A172 (cell line): ENCODE measurements at regions not wholly inside any gene's neighbourhood (a gene's known extent, or its start where the extent isn't known, plus 50 kb on each side); places are given as distances from the start of the nearest gene placed in this dataset.
"Not testable (repeated sequence)": the region's sequence is repeated elsewhere in the genome, so short reads cannot be mapped to it uniquely, and the experiment has no call there.

Experiments used
- DNase-seq: peaks from one replicate; pipeline ENCODE4 v3.0.0-alpha.2; 2015; ENCODE audit warnings: low spot score

DNA sequence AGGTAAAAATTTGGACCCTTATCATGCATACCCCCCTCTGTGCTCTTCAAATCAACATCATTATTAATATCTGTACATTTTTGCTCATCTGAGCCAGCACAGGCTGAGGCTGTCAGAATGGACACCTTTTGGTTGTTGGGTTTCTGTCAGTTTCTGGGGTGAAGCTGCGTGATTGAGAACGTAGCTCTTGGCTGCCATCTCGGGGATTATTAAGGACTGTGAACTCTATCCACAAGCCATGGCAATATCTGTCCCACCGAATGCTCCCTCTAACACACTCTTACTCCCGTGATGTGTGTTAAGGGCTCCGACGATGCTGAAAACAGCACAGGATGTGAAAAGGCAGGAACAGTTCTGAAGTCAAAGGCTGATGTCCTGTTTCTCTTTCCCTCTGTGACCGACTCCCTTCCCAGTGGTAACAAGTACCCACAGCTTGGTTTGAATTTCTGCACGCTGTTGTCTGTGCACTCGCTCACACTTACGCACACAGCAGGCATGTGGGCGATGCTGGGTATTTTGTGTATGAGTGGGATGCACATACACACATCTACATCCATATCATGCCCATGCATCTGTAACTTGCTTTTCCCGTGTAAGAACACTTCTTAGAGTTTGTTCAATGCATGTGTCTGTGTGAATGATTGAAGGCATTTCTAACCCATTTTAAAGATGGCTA lies 405.6 kb downstream of the TMEM121 start:
- peak; percentile 4 for DNase-seq

DNA sequence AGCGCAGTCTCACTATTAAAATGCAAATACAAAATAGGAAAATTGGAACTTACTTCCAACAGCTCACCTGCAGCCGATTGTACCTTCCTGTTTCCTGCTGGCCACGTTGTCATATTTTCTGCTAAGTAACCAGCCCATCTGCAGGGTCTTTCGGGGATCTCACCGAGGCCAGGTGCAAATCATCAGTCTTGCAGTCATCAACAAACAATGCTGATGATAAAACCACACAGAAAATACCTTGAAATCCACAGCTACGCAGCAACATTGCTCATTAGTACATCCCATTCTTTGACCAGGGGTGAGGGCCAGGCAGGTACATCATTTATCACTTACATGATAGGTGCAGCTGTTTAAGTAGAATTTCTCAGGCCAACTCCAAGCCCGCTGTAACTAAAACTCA lies 406.9 kb downstream of the TMEM121 start:
- no peak for DNase-seq

DNA sequence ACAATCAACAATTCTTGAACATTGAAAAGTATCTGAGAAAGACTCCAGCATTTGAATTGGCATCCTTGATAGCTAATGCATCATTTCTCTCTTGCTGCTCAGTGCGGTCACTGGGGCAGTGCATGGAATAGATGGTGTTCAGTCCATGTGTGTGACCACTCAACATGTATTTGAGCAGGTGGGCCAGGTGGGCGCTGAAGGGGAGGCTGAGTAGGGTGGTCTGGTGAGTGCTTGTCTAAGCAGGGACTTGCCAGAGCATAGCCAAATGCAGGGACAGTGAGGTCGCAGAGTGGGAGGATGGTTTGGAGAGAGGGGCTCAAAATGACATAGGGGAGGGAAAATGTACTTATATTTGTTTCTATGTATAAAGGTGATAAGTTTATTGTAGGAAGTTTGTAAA lies 409.0 kb downstream of the TMEM121 start:
- DNase-seq = no peak

GRCh38 chr14:105937253-105938054 lies 411.1 kb downstream of the TMEM121 start:
- DNase-seq = no peak

DNA sequence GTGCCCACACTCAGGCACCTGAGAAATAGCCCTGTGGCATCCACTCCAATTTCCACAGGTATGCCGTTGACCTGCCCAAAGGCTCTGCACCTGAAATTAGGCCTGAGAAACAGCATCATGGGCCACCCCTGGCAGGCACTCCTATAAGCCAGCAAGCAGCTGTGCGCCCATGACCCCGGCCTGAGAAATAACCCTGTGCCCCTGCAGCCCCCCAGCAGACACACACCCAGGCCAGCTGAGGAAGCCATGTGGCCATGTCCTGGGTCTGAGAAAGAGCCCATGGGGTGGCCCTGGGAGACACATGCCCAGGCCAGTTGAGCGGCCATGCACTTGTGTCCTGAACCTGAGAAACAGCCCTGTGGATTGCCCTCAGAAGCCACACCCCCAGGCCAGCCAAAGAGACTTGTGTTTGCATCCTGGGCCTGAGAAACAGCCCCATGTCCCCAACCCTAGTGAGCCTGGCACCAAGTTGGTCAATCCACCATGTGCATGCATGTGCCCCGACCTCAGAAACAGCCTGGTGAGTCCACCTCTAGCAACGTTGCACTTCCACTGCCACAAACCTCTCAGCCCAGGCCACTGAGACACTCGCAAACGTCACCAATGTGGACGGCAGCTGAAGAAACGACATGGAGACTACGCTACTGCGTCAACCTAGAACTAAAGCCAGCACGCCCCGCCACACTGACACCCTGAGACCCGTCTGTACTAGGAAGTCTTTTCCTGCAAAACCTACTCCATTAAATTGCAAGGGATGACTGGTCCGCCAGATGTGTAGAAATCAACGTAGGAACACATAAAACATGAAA lies 411.9 kb downstream of the TMEM121 start:
- no peak for DNase-seq

GRCh38 chr14:105938959-105939358 lies 412.6 kb downstream of the TMEM121 start:
- no peak for DNase-seq

DNA sequence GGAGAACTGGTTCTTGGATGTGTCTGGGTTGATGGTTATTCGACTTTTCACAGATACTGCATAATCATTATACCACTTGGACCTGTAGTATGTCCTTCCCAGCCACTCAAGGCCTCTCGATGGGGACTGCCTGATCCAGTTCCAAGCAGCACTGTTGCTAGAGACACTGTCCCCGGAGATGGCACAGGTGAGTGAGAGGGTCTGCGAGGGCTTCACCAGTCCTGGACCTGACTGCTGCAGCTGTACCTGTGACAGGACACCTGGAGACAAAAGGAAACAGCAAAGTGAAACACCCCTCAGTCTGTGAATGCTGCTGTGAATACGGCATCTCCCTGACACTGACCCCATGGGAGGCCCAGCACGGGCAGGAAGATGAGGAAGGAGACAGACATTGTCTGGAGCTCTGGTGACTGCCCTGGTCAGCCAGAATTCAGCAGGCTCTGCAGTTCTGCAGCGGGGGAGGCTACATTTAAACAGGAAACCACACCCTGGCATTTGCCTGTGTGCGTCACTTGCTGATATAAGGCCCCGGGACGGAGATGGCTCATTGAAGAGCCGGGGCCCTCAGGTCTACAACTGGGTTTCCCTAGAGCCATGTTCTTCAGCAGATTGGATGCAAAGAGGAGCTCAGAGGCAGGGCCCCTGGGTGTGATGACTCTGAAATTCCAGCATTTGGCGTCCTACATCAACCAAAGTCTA lies 413.6 kb downstream of the TMEM121 start:
- DNase-seq = no peak

GRCh38 chr14:105940534-105941225 lies 414.3 kb downstream of the TMEM121 start:
- DNase-seq = no peak

- no peak for DNase-seq
Measured at GRCh38 chr14:105941226-105942166, 415.1 kb downstream of the TMEM121 start.

- not testable (repeated sequence) for DNase-seq
Measured at GRCh38 chr14:105942725-105943124, 416.3 kb downstream of the TMEM121 start.

DNA sequence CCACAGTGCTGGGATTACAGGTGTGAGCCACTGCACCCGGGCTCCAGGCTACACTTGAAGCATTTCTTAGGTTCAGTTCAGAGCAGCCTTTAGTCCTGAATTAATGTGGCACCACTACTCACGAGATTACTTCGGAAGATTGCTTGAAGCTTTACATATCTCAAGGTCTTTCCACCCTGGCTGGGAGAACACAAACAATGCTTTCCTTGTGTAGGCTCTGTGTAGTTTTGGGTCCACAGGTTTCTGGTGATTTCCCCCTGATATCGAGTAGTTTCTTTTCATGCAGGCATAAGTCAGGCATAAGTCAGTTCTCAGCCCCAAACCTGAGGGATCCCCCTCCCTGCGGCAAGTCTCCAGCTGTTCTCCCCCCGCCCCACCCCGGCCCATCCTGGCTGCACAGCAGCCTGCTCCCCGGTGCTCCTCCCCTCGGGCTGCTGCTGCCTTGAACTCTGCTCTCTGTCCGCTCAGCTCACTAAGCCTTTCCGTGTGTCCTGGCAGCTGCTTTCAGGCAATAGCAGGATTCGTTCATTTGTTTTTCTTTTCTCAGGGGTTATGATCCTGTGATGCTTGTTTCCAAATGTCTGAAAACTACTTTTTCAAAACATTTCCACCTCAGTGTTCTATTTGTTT lies 417.7 kb downstream of the TMEM121 start:
- DNase-seq = no peak

- peak; percentile 41 for DNase-seq
Measured at GRCh38 chr14:105944632-105945610, 418.5 kb downstream of the TMEM121 start.

- no peak for DNase-seq
Measured at GRCh38 chr14:105945896-105946295, 419.5 kb downstream of the TMEM121 start.

- no peak for DNase-seq
Measured at GRCh38 chr14:105947599-105947998, 421.2 kb downstream of the TMEM121 start.

GRCh38 chr14:105948955-105949354 lies 422.6 kb downstream of the TMEM121 start:
- DNase-seq = not testable (repeated sequence)

- not testable (repeated sequence) for DNase-seq
Measured at GRCh38 chr14:105950364-105950892, 424.0 kb downstream of the TMEM121 start.

- no peak for DNase-seq
Measured at GRCh38 chr14:105951399-105951798, 425.0 kb downstream of the TMEM121 start.

DNA sequence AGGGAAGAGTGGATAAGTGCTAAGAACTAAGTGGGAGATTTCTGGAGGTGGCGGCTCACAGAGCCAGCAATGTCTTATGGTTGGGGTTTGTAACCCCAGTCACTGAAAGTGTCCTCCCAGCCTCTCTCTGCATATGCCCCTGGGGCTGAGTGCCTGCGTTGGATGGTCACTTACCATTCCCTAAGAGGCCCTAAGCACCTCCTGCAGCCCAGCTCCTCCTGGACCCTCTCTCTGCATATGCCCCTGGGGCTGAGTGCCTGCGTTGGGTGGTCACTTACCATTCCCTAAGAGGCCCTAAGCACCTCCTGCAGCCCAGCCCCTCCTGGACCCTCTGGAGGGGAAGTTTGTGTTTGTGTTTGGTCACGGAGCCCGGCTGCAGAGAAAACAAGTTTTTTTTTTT lies 425.8 kb downstream of the TMEM121 start:
- DNase-seq = no peak
